Esophagus (tissue), 2 donors: ENCODE measurements at regions not wholly inside any gene's neighbourhood (a gene's known extent, or its start where the extent isn't known, plus 50 kb on each side); places are given as distances from the start of the nearest gene placed in this dataset.
A peak's percentile ranks its signal among the peaks of the same experiment; 100 is the strongest.

Experiments
- H3K27ac ChIP-seq, 2 donors: one replicate each; pipeline ENCODE4 v1.5.1; 2013; ENCODE audit warnings: low read depth in 2 of 2, mild to moderate bottlenecking in 2 of 2, inconsistent platforms in 1 of 2, low read length in 1 of 2, moderate library complexity in 1 of 2
- H3K27me3 ChIP-seq, 2 donors: one replicate each; pipeline ENCODE4 v1.6.1; 2013; ENCODE audit warnings: low read length in 2 of 2, control low read depth in 1 of 2, mild to moderate bottlenecking in 1 of 2; ENCODE audit not compliant: insufficient read depth in 2 of 2, control insufficient read depth in 1 of 2
- H3K36me3 ChIP-seq, 2 donors: one replicate each; pipeline ENCODE4 v1.6.1; 2013; ENCODE audit warnings: low read length in 1 of 2; ENCODE audit not compliant: control insufficient read depth in 2 of 2, insufficient read depth in 2 of 2
- H3K4me1 ChIP-seq, 2 donors: one replicate each; pipeline ENCODE4 v1.6.1; 2013; ENCODE audit warnings: low read length in 1 of 2; ENCODE audit not compliant: control insufficient read depth in 2 of 2, insufficient read depth in 2 of 2
- H3K4me3 ChIP-seq, 2 donors: one replicate each; pipeline ENCODE4 v1.5.1; 2013; ENCODE audit warnings: low read length in 2 of 2, mild to moderate bottlenecking in 2 of 2, low read depth in 1 of 2, moderate library complexity in 1 of 2
- H3K9me3 ChIP-seq, 2 donors: one replicate each; pipeline ENCODE4 v1.6.1; 2013; ENCODE audit warnings: mild to moderate bottlenecking in 2 of 2, low read depth in 1 of 2, low read length in 1 of 2, moderate library complexity in 1 of 2; ENCODE audit not compliant: control insufficient read depth in 2 of 2, insufficient read depth in 1 of 2
- WGBS, 2 donors: extraction: QIAGEN DNeasy Blood & Tissue Kit; methylation state at CpG; one replicate each; pipeline ENCODE4 v1.1.7; 2013; 5-methylcytosine and 5-hydroxymethylcytosine counted together
- donor health status: healthy with polysubstance abuse.
- donor health status: Bipolar disorder and iron deficiency.

DNA sequence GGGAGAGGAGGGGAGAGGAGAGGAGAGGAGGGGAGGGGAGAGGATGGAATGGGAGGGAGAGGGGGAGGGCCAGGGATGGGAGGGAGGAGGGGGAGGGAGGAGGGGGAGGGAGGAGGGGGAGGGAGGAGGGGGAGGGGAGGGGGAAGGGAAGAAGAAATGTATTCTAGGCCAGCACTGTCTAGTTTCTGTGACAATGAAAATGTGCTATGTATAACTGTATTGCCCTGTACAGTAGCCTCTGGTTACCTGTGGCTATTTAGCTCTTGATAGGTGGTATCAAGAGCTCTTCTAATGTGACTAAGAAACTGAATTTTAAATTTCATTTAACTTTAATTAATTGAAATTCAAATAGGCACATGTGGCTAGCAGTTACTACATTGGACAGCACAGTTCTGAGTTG lies 143.1 kb downstream of the BTC start:
- Histone ChIP-seq H3K4me3 (no peak overlapping the region), H3K36me3 (no peaks in the 10 kb centered on the region), H3K9me3 (no peaks in the 10 kb centered on the region), H3K27me3 (no peaks in the 10 kb centered on the region), H3K4me1 (no peaks in the 10 kb centered on the region), H3K27ac (no peak overlapping the region)

DNA sequence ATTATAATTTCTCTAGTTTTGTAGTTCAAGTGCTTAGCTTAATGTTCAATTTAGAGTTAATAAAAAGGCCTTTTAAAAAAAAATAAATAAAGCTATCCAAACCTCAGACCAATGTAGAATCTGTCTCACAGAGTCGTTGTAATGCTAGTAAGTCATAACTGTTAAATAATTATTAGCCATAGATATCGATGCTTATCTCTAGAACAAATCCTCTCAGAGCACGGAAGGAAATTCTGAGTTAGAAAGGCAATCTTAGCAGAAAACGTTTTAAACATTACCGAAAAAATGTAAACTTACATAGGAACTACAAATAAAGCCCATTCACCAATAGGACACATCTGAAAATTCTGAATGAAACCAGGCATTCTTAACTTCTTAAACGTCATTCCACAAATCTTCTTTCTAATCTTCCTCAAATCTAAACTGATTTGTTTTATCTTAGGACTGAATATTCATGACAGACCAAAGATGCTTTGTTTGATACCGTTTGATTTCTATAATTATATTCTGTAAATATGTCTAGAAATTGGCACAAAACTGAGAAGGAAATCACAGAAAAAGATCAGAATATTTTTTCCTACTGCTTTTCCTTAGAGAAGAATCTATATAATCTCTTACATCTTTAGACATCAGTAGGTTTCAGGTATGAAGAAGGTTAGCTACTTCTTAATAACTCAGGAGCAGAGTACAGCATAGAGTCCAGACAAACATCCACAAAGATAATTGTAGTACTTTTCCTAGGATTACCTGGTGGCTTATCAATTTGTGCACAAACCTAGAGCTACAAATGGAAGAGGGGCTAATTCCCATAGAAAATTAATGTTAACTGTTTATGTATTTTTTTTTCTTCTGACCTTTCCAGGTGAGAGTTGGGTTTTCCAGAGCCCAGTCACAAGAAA lies 140.7 kb downstream of the BTC start:
- Histone ChIP-seq H3K36me3 (no peaks in the 10 kb centered on the region), H3K27me3 (no peaks in the 10 kb centered on the region), H3K9me3 (no peaks in the 10 kb centered on the region), H3K4me1 (no peaks in the 10 kb centered on the region), H3K4me3 (no peak overlapping the region), H3K27ac (no peak overlapping the region)
- 50 to 72% methylated on average over 7 of the region's 7 CpGs for WGBS, 2 donors

DNA sequence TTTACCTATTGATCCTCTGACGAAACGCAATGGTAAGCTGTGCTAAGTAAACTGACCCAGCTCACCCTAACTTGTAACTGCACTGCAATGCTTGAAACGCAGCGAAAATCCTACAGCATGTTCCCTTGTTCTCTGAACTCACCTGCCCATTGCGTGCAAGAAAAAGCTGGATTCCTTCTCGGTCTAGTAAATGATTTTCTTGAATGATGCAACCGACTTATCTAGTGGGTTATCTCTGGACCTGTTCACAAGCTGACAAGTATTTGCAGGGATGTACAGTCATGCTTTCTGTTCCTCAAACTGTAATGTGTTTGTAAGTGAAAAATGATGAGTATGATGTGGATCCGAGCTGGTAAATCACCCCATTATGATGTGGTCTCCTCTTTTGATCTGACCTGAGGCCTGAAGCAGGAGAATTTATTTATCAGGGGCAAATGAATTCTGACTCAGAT lies 140.1 kb downstream of the BTC start:
- H3K4me1 ChIP-seq = no peaks in the 10 kb centered on the region
- no peak overlapping the region for H3K27ac ChIP-seq
- no peaks in the 10 kb centered on the region for H3K9me3 ChIP-seq
- H3K27me3 ChIP-seq = no peaks in the 10 kb centered on the region
- no peaks in the 10 kb centered on the region for H3K36me3 ChIP-seq
- H3K4me3 ChIP-seq = no peak overlapping the region
- 58 to 80% methylated on average over 8 of the region's 8 CpGs for WGBS, 2 donors

DNA sequence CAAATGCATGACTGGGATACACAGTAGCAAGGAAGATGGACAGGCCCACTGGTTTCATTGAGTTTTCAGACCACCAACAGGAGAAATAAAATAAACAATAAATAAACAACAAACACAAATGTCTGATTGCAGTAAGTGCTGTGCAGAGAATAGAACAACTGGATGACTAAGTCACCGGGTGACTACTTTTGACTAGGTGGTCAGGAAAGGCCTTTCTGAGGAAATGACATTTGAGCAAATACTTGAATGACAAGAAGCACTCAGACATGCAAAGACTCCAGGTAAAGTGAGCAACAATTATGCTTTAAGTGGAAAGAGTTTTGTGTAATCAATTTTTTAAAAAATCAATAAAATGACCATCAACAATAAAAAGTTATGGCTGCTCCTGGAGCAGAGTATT lies 137.7 kb downstream of the BTC start:
- Histone ChIP-seq H3K4me1 (no peaks in the 10 kb centered on the region), H3K36me3 (no peaks in the 10 kb centered on the region), H3K4me3 (no peak overlapping the region), H3K9me3 (no peaks in the 10 kb centered on the region), H3K27me3 (no peaks in the 10 kb centered on the region), H3K27ac (no peak overlapping the region)
- WGBS, 2 donors = 77 to 80% methylated on average over 1 of the region's 1 CpG

DNA sequence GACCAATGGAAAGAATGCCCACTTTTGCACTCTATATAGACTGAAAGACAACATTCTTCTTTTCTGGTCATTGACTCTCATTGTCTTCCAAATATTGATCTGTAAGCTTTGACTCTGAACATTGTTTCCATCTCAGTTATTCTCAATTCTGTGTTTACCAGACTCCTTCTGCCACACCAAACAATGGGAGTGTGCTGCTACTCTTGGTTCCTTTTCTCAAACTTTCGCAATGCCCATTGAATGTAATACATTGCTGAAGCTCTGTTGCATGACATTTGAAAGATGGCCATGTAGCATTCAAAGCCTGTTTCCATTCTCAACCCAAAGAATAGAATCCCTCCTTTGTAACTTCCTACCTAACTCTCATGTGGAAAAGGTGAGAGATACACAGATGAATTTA lies 136.2 kb downstream of the BTC start:
- no peaks in the 10 kb centered on the region for H3K36me3 ChIP-seq
- H3K27me3 ChIP-seq = no peaks in the 10 kb centered on the region
- H3K4me1 ChIP-seq = no peaks in the 10 kb centered on the region
- H3K9me3 ChIP-seq = no peaks in the 10 kb centered on the region
- H3K4me3 ChIP-seq = no peak overlapping the region
- 86 to 88% methylated on average over 1 of the region's 1 CpG for WGBS, 2 donors
- no peak overlapping the region for H3K27ac ChIP-seq

DNA sequence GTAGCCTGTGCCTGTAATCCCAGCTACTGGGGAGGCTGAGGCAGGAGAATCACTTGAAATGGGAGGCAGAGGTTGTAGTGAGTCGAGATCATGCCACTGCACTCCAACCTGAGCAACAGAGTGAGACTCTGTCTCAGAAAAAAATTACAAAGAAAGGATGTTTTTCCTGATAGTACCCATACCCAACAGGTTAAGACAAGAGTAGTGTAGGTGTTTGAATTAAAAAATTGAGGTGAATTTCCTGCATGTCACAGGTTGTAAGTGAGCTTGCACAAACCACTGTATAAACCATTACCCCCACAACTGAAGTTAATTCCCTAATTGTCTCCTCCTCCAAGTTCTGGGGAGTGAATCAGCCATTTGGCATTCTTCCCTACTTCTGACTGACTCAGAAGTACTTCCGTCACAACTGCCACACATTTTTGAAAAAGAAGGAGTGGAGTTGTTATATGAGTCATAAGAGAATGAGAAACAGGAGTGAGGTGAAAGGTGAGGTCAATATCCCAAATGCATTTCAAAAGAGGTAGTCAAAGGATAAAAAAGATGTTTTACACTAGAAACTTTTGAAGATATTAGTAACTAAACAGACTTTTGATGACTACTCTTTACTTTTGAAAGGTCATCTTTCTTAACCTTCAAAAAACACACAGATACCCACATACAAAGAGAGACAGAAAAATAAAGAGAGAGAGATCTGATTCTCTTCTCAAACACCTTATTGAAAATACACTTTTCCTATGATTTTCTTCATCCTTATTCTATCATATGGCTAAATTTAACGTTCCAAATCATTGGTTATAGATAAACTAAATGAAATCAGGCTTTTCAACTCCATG lies 134.5 kb downstream of the BTC start:
- Histone ChIP-seq H3K27ac (peak overlapping the region; percentile 67 to 79), H3K9me3 (no peaks in the 10 kb centered on the region), H3K4me1 (no peaks in the 10 kb centered on the region), H3K27me3 (no peaks in the 10 kb centered on the region), H3K36me3 (no peaks in the 10 kb centered on the region), H3K4me3 (no peak overlapping the region)
- 41 to 43% methylated on average over 3 of the region's 3 CpGs for WGBS, 2 donors

DNA sequence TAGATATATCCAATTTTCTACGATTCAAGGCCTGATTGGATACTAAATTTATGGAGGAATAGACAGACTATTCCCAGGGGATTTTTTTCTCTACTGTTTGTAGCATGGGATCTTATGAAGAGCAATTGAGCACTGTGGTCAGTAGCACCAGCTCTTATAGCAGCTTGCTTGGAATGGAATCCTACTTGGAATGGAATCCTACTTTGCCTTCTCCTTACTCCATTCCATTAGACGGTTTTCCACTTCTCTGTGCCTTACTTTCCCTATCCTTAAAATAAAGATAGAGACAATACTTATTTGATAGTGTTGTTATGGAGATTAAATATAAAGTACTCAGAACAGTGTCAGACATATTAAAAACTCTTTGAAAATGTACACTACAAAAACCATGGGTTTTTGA lies 133.5 kb downstream of the BTC start:
- Histone ChIP-seq H3K4me3 (no peak overlapping the region), H3K9me3 (no peaks in the 10 kb centered on the region), H3K27ac (peak overlapping the region in 1 of 2 donors; percentile 55), H3K4me1 (no peaks in the 10 kb centered on the region), H3K36me3 (no peaks in the 10 kb centered on the region), H3K27me3 (no peaks in the 10 kb centered on the region)
- 83 to 87% methylated on average over 2 of the region's 2 CpGs for WGBS, 2 donors

DNA sequence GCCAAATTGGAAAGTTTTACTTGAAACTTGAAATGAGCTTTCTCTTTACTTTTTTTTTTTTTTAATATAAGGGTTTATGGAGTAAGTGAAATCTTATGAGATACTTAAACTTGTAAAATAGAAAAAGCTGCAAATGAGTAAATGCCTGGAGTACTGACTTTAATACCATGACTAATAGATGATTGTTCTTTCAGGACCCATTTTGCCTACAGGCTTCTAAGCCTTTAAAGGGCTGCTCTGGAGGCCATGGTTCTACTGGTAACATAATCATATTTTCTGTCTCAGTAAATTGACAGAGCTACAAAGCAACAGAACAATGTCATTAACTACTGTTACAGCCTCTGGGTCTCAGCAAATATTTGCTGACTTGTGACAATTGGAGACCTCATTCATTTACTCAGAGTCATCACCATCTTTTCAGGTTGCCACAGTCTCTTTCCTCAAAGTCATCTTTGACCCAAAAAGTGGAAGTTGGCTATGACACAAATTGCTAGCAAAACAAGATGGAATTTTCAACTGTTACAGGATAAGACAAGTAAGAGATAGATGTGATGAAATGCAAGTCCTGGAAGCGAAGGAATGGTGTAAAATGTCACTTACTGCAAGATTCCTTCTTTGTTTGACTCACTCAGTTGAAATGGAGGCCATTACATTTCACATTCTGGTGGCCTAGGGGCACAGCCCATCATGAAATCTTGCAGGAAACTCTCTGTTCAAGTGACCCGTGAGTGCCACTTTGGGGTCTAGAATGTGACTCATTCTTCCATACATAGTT lies 132.7 kb downstream of the BTC start:
- Histone ChIP-seq H3K4me3 (no peak overlapping the region), H3K27ac (peak overlapping the region; percentile 3 to 21), H3K36me3 (no peaks in the 10 kb centered on the region), H3K9me3 (no peaks in the 10 kb centered on the region), H3K4me1 (no peaks in the 10 kb centered on the region), H3K27me3 (no peaks in the 10 kb centered on the region)
- 61 to 76% methylated on average over 2 of the region's 2 CpGs for WGBS, 2 donors

DNA sequence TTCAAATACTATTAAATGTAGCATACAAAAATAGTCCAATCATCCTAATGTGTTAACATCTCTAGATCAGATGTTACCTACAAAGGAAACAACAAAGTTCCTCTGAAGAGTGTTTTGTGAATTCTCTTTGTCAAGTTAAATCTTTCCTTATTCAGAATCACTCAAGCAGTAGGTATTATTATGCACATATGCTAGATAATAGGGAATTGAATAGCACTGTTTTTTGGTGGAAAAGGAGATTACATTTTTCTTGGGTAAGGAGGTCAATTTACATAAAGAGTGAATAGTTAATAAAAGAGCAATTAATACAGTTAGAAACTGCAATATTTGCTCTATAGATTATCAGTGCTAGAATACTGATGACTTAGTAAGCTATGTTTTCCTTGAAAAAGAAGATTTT lies 130.7 kb downstream of the BTC start:
- H3K4me3 ChIP-seq = no peak overlapping the region
- no peaks in the 10 kb centered on the region for H3K4me1 ChIP-seq
- H3K27me3 ChIP-seq = no peaks in the 10 kb centered on the region
- H3K27ac ChIP-seq = no peak overlapping the region
- H3K9me3 ChIP-seq = no peaks in the 10 kb centered on the region
- no peaks in the 10 kb centered on the region for H3K36me3 ChIP-seq
